GM19468 (cell line): ENCODE measurements at regions not wholly inside any gene's neighbourhood (a gene's known extent, or its start where the extent isn't known, plus 50 kb on each side); places are given as distances from the start of the nearest gene placed in this dataset.
"Not testable (repeated sequence)": the region's sequence is repeated elsewhere in the genome, so short reads cannot be mapped to it uniquely, and the experiment has no call there.

Experiments
- ATAC-seq: cut with Tn5 transposase; IDR thresholded peaks from one replicate; pipeline ENCODE4 v1.9.1; 2021; ENCODE audit warnings: mild to moderate bottlenecking, moderate library complexity, moderate number of reproducible peaks; ENCODE audit not compliant: unreplicated experiment; ENCODE audit errors: extremely low read depth

DNA sequence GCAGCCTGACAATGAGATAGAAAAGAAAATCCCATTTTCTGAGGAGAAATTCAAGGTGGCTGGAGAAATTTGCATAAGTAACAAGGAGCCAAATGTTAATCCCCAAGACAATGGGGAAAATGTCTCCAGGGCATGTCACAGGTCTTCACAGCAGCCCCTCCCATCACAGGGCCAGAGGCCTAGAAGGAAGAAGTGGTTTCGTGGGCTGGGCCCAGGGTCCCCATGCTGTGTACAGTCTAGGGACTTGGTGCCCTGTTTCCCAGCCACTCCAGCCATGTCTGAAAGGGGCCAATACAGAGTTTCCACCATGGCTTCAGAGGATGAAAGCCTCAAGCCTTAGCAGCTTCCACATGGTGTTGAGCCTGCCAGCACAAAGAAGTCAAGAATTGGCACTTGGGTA lies 290.5 kb downstream of the SUCLG1 start:
- not testable (repeated sequence) for ATAC-seq

DNA sequence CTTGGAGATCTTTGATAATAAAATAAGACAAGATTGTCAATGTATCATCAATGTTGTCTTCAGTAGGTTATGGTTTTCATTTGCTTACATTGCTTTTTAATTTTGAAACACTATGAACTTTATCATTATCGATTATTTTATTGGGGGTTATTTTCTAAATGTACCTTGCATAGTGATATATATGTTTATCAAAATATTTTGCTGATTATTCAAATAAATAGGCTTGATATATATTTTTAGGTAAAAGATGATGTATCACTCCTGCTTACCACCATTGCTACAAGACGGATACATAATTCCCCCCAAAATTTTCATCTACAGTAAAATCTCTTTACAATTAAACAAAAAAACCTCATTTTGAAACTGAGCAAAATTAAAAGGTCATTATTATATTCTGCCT lies 293.8 kb downstream of the SUCLG1 start:
- ATAC-seq = no peak

DNA sequence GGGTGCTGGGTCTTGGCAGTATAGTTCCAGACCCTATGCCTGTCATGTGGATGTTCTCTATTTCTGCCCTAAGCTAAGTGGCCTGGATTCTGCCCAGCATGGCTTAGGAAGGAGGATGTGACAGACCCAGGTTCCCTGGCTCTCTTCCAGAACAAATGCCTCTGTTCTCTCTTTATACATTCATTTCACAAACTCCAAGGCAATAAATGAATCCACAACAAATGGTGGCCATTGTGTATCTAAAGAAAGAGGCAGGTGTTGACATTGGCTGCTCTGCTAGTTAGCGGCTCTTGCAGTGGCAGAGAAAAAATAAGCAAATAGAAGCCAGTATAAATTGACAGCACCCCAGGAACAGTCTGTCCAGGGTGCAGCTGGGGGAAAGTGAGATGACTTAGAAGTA lies 298.6 kb downstream of the SUCLG1 start:
- no peak for ATAC-seq

DNA sequence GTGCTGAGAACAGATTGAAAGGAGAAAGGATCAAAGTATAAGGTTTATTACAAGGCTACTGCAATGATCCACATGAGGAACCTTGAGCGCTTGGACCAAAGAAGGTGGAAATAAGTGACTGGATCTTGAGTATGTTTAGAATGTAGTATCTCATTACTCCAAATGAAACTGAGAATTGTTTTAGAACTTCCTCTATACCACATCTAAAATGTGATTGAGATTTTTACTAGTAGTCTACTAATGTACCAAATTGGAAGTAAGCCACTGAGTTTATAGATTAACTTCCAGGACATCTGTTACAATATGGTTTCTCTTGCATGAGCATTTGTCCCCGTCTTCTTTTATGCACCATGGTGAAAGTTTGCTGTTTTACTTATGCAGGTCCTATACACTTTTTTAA lies 300.5 kb downstream of the SUCLG1 start:
- ATAC-seq = no peak

DNA sequence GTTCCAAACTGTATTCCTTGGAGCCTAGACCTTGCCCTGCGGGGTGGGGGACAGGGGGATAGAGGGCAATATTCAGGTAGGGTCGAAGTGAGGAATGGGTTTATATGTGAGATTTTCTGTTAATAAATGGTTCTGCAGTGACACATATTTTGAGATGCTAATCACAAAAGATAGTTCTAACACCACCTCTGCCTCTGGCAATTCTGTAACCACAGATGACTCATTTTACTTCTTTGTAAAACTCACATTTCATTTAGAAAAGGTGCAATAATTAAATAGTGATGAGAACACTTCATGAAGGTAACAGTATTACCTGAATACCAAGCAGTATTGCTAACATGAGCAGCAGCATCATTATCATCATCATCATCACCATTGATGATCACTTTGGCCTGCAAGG lies 306.6 kb downstream of the SUCLG1 start:
- no peak for ATAC-seq

DNA sequence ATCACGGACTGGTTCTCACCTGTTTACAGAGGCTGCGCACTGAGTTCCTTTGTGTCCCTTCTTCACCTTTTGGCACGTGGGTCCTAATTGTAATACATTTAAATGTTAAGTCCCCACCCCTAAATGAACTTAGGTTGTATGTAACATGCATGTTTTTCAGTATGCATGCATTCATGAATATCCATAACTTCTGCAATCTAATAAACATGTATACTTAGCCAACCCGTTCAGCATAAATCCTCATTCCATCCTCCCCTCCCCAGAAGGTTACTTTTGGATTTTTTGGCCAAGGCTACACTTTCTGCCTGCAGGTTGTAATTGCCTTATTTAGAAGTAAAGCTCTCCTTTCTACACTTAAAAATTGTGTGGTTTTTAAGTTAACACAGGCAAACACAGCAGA lies 314.7 kb downstream of the SUCLG1 start:
- no peak for ATAC-seq

DNA sequence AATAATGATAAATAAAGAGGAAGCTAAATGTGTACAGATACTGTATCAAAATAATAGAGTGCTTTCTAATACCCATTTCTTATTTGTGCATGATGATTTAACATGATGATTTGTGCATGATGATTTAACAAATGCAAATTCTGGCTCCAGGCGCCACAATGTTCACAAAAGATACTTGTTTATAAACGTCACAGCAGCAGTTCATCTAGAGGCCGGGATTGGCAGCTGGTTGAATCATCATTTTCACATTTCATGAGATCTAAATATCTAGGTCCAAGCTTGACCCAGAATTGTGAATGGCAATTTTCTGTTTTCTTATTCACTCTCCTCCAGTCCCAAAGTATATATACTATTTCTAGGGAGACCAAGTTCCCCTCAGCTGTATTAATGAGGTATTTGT lies 322.0 kb downstream of the SUCLG1 start:
- no peak for ATAC-seq

DNA sequence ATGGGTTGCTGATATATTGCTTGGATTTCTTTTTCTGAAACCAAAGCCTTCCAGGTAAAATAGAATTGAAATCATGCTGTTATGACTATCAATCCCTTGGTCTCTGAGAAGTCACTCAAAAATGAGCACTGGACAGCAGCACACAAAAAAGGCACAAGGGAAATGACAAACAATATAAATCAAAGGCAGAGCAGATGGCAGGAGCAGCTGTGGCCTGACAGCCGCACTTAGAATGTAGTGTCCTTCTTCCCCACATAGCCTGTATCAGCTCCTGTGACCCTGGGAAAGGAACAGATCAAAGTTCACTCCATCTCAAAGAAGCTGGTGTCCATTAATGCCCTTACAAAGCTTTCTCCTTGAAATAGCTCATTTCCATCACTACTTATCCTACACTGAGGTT lies 326.7 kb downstream of the SUCLG1 start:
- no peak for ATAC-seq

DNA sequence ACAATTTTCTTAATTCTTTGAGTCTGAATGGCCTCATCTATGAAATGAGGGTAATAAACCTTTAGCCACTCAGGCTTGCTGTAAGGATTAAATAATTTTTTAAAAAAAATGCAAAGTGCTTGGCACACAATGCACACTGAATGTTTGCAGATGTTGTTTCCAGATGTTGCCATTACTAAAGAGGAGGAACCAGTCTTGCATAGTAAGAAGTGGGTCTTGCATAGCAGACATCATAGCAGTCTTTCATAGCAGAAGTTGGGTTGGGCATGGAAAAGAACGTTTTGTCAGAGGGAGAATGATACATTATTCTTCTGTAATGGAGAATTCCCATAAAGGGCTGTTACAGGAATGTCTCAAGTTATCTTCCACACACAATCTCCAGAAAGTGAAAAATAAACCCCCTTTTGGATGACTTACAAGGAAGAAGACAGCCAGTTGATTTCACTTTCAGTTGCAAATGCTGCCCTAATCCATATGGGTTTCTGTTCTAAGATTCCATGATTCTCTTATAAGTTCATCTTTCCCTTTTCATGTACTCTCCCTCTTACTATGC lies 327.7 kb downstream of the SUCLG1 start:
- ATAC-seq = no peak

DNA sequence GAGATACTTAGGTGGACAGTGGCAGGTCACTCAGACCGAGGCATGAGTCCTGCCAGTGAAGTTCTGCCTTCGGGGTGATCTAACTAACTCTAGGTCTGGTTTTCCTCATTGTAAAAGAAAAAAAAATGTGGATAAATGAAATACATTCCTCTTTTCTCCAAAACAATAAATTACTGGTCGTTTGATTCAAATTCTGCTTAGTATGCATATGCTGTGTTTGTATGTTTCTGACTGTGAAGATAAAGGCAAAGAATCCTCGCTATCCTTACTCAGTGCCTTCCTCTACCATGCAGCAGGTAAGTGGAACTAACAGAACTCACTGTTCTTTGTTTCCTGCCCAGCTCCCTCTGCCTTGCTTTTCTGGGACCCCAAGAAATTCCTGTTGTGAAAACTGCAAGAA lies 330.1 kb downstream of the SUCLG1 start:
- no peak for ATAC-seq

DNA sequence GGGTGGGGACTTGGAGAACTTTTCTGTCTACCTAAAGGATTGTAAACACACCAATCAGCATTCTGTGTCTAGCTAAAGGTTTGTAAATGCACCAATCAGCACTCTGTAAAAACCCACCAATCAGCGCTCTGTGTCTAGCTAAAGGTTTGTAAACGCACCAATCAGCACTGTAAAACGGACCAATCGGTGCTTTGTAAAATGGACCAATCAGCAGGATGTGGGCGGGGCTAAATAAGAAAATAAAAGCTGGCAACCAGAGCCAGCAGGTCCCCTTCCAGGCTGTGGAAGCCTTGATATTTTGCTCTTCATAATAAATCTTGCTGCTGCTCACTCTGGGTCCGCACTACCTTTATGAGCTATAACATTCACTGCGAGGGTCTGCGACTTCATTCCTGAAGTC lies 331.3 kb downstream of the SUCLG1 start:
- ATAC-seq = not testable (repeated sequence)

DNA sequence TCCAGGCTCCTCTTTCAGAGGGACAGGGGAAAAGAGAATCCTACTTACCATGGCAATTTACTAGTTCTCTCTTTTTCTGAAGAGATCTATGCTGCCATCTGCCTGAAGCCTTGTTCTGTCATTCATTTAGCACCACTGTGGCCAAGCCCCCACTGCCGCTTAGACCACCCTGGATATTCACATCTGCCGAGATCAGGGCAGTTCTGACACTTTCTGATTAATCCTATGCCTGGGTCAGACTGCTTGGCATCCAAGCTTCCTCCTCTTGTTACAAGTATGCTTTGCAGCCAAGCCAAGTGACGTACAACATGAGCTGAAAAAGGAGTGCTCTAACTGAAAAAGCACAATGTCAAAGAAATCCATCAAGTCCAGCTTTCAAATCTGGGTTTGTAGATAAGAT lies 332.6 kb downstream of the SUCLG1 start:
- no peak for ATAC-seq

DNA sequence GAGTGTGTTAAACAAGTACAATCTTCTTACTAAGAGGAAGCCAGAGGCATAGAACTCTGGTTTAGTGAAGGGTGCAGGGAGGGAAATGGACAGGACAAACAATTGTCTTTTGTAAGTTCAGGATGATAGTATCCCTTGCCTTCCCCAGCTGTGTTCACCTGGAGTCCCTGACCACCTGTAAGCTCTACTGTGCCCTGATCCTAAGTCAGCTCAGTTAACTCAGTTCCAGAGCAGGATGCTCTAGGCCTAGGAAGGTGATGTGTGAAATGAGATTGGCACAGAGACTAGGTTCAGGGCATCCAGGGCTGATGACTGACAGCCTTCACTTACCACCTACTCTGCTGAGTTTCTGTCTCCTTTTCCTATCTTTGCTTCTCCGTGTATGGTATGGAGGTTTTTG lies 333.0 kb downstream of the SUCLG1 start:
- ATAC-seq = no peak

DNA sequence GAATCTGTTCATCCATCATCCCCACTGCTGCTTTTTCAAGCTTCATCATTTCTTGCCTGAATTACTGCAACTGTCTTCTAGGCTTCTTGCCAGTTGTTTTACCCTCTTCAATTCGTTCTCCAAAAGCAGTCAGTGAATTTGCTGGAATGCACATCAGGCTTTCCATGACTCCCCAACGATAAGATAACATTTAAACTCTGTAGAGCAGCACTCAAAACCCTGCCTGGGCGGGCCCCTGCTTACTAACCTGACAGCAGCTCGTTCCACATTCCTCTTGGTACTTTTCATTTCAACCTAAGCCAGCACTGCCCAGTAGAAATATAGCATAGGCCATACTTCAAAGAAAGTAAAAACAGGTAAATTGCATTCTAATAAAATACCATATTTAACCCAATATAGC lies 342.9 kb downstream of the SUCLG1 start:
- no peak for ATAC-seq

DNA sequence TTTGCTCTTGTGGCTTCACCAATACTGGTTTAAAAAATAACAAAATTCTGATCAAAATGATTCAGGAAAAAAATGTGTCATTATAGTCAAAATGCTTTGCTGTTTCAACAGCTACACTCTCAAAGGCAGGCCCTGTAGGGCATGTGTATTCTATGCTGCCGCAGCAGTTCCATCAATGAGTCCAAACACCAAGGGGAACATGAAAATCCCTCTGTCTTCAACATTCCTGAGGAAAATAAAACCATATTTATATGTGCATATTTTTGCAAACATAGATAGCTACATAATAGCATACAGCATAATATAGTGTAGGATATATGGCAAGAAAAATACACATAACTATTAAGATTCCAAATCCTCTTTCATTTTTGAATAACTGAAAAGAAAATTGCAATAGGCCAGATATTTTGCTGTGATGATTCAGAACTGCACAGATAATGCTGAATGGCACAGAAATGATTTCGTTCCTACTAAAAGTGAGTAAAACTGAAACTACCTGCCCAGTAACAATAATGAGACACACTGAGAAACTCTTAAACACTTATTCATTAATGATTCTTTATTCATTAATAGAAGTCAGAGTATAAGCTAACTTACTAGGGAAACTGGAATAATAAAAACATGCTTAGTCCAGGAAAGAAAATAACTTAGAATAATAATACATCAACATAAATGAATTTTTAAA lies 343.8 kb downstream of the SUCLG1 start:
- ATAC-seq = peak; percentile 86

DNA sequence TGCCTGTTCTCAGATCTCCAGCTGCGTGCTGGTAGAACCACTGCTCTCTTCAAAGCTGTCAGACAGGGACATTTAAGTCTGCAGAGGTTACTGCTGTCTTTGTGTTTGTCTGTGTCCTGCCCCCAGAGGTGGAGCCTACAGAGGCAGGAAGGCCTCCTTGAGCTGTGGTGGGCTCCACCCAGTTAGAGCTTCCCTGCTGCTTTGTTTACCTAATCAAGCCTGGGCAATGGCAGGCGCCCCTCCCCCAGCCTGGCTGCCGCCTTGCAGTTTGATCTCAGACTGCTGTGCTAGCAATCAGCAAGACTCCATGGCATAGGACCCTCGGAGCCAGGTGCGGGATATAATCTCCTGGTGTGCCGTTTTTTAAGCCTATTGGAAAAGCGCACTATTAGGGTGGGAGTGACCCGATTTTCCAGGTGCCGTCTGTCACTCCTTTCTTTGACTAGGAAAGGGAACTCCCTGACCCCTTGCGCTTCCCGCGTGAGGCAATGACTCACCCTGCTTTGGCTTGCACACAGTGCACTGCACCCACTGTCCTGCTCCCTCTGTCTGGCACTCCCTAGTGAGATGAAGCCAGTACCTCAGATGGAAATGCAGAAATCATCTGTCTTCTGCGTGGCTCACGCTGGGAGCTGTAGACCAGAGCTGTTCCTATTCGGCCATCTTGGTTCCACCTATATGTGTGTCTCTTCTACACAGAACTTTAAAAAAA lies 355.1 kb downstream of the SUCLG1 start:
- ATAC-seq = not testable (repeated sequence)

DNA sequence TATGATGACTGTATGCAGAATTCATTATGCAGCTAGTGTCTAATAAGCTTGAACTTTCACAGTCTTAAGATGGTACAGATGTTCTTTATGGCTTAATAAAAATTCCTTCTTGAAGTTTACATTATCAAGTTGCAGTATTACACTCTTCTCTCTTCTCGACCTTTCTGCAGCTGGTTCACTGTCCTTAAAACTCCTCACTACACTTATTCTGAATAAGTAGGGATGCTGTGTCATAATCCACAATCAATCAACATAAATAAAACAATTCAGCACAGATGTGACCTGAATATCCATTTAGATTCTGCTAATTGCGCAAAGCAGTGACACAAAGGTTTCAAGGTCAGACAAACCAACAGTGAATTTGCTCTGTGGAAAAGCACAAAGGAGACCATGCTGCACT lies 356.8 kb downstream of the SUCLG1 start:
- no peak for ATAC-seq

DNA sequence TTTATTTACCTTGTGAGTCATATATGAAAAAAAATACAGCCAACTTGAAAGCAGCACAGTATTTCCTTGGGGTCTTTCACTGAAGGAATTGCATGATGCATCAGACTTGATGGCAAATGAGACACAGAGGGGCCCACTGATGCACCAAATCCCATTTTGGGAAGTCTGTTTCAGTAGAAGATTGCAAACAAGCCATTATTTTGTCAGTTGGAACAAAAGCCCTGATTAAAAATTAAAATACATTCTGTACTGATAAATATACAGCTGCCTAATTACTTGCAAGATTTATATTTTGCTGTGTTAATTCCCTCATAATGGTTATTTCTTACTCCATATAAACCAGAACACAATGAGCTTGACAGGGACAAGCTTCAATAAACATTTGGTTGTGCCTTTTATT lies 370.4 kb downstream of the SUCLG1 start:
- ATAC-seq = no peak

DNA sequence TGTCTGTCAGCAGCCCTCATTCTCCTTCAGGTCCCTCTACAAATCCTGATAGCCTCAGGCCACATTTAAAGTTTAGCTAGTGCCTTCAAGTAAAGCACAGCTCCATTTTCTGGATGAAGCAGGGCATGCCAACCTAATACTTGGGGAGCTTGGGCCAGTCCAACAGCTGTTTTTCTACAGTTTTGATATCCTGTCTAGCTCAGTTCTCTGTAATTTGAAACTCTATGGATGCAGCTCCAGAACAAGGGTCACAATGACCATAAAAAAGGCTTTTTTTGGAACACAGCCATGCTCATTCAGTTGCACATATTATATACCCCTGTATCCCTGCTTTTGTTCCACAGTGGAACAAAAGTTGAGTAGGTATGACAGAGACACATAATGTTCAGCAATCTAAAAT lies 373.5 kb downstream of the SUCLG1 start:
- no peak for ATAC-seq

DNA sequence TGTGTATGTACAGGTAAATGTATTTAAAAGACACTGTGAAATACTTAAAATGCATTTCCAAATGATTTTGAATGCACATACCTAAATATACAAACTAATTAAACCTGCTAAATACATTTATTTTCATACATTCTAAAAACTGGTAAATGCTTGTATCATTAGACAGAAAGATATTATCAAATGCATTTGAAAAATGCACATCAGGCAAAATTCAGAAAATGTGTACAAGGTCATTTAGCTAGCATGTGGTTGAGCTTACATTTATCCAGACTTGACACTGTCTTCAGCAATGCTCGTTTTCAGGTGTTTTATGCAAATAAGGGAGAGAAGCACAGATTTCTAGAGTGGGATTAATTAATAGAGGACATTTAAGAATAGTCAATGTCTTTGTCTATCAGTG lies 374.2 kb downstream of the SUCLG1 start:
- ATAC-seq = no peak

DNA sequence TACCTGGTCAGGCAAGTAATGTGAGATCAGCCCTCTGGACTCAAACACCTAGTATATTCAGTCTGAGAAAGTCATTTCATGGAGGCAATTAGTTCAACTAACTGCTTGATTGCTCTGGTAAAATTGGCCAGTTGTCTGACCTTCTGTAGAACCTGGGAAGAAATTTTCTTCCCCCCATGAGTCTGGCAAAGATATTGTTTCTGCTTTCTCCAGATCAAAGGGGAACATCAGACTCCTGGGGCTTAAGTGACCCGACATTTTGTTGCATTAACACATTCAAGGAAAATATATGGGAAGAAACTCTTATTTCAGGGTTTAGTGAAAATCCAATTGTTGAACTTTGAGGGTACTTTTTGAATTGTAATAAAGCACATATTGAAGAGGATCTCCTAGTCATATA lies 375.1 kb downstream of the SUCLG1 start:
- no peak for ATAC-seq

DNA sequence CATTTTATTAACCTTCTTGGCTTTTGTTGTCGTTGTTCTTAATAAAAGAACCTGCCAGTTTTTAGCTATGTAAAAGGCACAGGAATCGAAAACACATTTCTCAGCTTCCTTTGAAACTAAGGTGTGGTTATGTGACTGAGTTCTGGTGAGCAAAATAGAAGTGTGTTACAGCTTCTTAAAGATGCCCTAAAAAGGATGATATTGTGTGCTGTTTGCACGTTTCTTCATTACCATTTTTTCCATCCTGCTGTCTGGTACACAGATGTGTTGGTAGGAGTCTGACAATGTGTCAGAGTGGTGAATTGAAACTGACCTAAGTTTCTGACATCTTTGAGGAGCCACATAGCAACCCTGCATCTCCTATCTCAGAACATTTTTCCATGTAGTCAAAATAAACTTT lies 380.6 kb downstream of the SUCLG1 start:
- peak; percentile 36 for ATAC-seq
